K562 (cell line): ENCODE measurements at regions not wholly inside any gene's neighbourhood (a gene's known extent, or its start where the extent isn't known, plus 50 kb on each side); places are given as distances from the start of the nearest gene placed in this dataset.

ENCODE experiments used
- ATAC-seq: fragments of 200-7000 bp; cut with Tn5 transposase; 3 replicates; pipeline ENCODE4 v1.9.1; 2020; ENCODE audit warnings: moderate library complexity
- BruUV-seq: library from RNA; stranded (reverse); fragments of 400-500 nt; replicated peaks from 2 replicates; lab custom pipeline; 2021; lab: Mats Ljungman, UMichigan
- CTCF ChIA-PET: fragments of 300-600 bp; formaldehyde crosslinking; extraction: SDS; loops from one replicate; lab custom pipeline; 2021; ENCODE audit warnings: low intra/inter-chr PET ratio; lab: Yijun Ruan, JAX
- POLR2A ChIA-PET: fragments of 300-600, 350-650 bp; sonication (Branson Sonifier 250); formaldehyde crosslinking; extraction: SDS; loops from one replicate; lab custom pipeline; 2021; ENCODE audit warnings: antibody characterized with exemption, inconsistent platforms; lab: Yijun Ruan, JAX
- DNase-seq, 4 experiments: peaks; one replicate each; pipeline versions ENCODE4 v3.0.0 to v3.0.0-alpha.2; 2011 to 2018; ENCODE audit warnings: low spot score in 3 of 4, mixed read lengths in 3 of 4; ENCODE audit errors: extremely low read depth in 1 of 4
- FAIRE-seq: peaks from 2 replicates; lab custom pipeline; 2011; peaks lifted over from hg19 to GRCh38; lab: Jason Lieb, UNC
- H2AFZ ChIP-seq: 2 replicates; pipeline ENCODE4 v1.6.0; 2011; ENCODE audit warnings: low read depth, low read length, control low read depth, inconsistent platforms
- H3K27ac ChIP-seq: fragments of 200-600 bp; 3 replicates; pipeline ENCODE4 v1.8.0; 2011; ENCODE audit warnings: low read depth, mild to moderate bottlenecking, control low read depth, inconsistent platforms, low read length, moderate library complexity, mixed read lengths; ENCODE audit errors: extremely low read depth
- H3K27me3 ChIP-seq, 2 experiments: fragments of 300-600 bp in 1 of 2; 2 replicates in 1 of 2; 3 replicates in 1 of 2; pipeline versions ENCODE4 v1.6.0 to v1.8.0; 2011; ENCODE audit warnings: inconsistent platforms in 2 of 2, low read length in 2 of 2, mild to moderate bottlenecking in 1 of 2, mixed read lengths in 1 of 2, moderate library complexity in 1 of 2; ENCODE audit not compliant: control insufficient read depth in 2 of 2, insufficient read depth in 2 of 2
- H3K36me3 ChIP-seq: fragments of 300-600 bp; 3 replicates; pipeline ENCODE4 v1.8.0; 2011; ENCODE audit warnings: mild to moderate bottlenecking, low read length, inconsistent platforms; ENCODE audit not compliant: control insufficient read depth, insufficient read depth
- H3K4me1 ChIP-seq, 2 experiments: fragments of 200-600 bp in 1 of 2; replicated peaks in 1 of 2; 2 replicates in 1 of 2; 3 replicates in 1 of 2; pipeline versions ENCODE4 v1.5.1 to v1.8.0; 2011; ENCODE audit warnings: inconsistent platforms in 2 of 2, low read length in 2 of 2, mild to moderate bottlenecking in 1 of 2, mixed read lengths in 1 of 2, moderate library complexity in 1 of 2; ENCODE audit not compliant: control insufficient read depth in 2 of 2, insufficient read depth in 2 of 2
- H3K4me2 ChIP-seq: 2 replicates; pipeline ENCODE4 v1.6.1; 2011; ENCODE audit warnings: low read length, control low read depth, inconsistent platforms, mixed read lengths; ENCODE audit not compliant: insufficient read depth
- H3K4me3 ChIP-seq: fragments of 200-600 bp; sonication (generic), shearing (Covaris generic); 2 replicates; pipeline ENCODE4 v1.5.1; 2016; ENCODE audit warnings: control low read depth, inconsistent platforms
- H3K79me2 ChIP-seq: fragments of 200-600 bp; 3 replicates; pipeline ENCODE4 v1.8.0; 2011; ENCODE audit warnings: low read length, inconsistent platforms; ENCODE audit not compliant: control insufficient read depth, insufficient read depth
- H3K9ac ChIP-seq, 2 experiments: 2 replicates each; pipeline versions ENCODE4 v1.6.0 to v1.6.1; 2011; ENCODE audit warnings: low read depth in 2 of 2, low read length in 2 of 2, control low read depth in 1 of 2, inconsistent platforms in 1 of 2, mild to moderate bottlenecking in 1 of 2, mixed read lengths in 1 of 2; ENCODE audit not compliant: insufficient read depth in 1 of 2
- H3K9me1 ChIP-seq: one replicate; pipeline ENCODE4 v1.6.0; 2011; ENCODE audit warnings: inconsistent platforms, mild to moderate bottlenecking, low read length, moderate library complexity; ENCODE audit not compliant: control insufficient read depth, insufficient read depth
- H3K9me3 ChIP-seq: replicated peaks from 2 replicates; pipeline ENCODE4 v1.5.1; 2011; ENCODE audit warnings: low read depth, low read length, inconsistent platforms; ENCODE audit not compliant: control insufficient read depth, insufficient read depth
- H4K20me1 ChIP-seq: replicated peaks from 2 replicates; pipeline ENCODE4 v1.6.1; 2011; ENCODE audit warnings: low read length, inconsistent platforms, mixed read lengths; ENCODE audit not compliant: control insufficient read depth, insufficient read depth
- ASH1L ChIP-seq: fragments of 450-650 bp; IDR thresholded peaks from 2 replicates; pipeline ENCODE4 v1.6.1; 2018; ENCODE audit warnings: borderline replicate concordance, mild to moderate bottlenecking, low read depth; ENCODE audit not compliant: partially characterized antibody
- GATAD2B ChIP-seq: fragments of 450-650 bp; IDR thresholded peaks from 2 replicates; pipeline ENCODE4 v1.6.1; 2017; ENCODE audit warnings: mild to moderate bottlenecking, borderline replicate concordance
- HNRNPH1 ChIP-seq: fragments of 200-400 bp; formaldehyde crosslinking; optimal IDR thresholded peaks from 2 replicates; pipeline ENCODE3; 2017; ENCODE audit warnings: low read depth, mild to moderate bottlenecking, low read length, moderate library complexity
- NCOA6 ChIP-seq: fragments of 450-650 bp; IDR thresholded peaks from 2 replicates; pipeline ENCODE4 v1.6.1; 2017; ENCODE audit warnings: mild to moderate bottlenecking
- POLR2AphosphoS5 ChIP-seq: IDR thresholded peaks from 2 replicates; pipeline ENCODE4 v1.6.1; 2011; ENCODE audit warnings: mild to moderate bottlenecking, low read depth, low read length, moderate library complexity; ENCODE audit not compliant: control insufficient read depth, insufficient read depth
- SPI1 ChIP-seq: IDR thresholded peaks from 2 replicates; pipeline ENCODE4 v1.6.1; 2011; ENCODE audit warnings: low read depth, low read length, control low read depth, borderline replicate concordance
- ZBTB1 ChIP-seq: sonication (generic); formaldehyde crosslinking; IDR thresholded peaks from 2 replicates; pipeline ENCODE4 v1.8.1; 2023; ENCODE audit warnings: missing genetic modification reagents, low read depth, mild to moderate bottlenecking, borderline replicate concordance
- ZHX1 ChIP-seq: fragments of 150-350 bp; conservative IDR thresholded peaks from 2 replicates; pipeline ENCODE4 v1.6.1; 2014; ENCODE audit warnings: low read length
- ZNF121 ChIP-seq: sonication (generic); formaldehyde crosslinking; conservative IDR thresholded peaks from 2 replicates; pipeline ENCODE4 v1.8.0; 2022; ENCODE audit warnings: missing genetic modification reagents
- WGBS: fragments of 100-300 bp; shearing (Covaris generic); methylation state at CpG from one replicate; pipeline ENCODE4 v1.1.6; 2016; ENCODE audit warnings: low coverage, mixed read lengths; ENCODE audit not compliant: insufficient coverage; ENCODE audit errors: missing lambda C conversion rate; 5-methylcytosine and 5-hydroxymethylcytosine counted together
- in situ Hi-C: fragments of 300-500 bp; cut with MboI; formaldehyde crosslinking; loops from 4 replicates; pipeline ENCODE4 v1.15.0; 2018; ENCODE audit warnings: inconsistent platforms, mixed read lengths
- intact Hi-C: fragments of 100-400 bp; cut with micrococcal nuclease; formaldehyde crosslinking; loops from 2 replicates; pipeline ENCODE4 v1.14.2; 2022

- TF ChIP-seq SPI1 (no peak), ASH1L (no peak), ZNF121 (CRISPR knock-in tag) (no peak), ZHX1 (no peak), ZBTB1 (CRISPR knock-in tag) (no peak), NCOA6 (no peak)
These were observed 163.8 kb downstream of the INHBA start (continued) for GRCh38 chr7:41538810-41539724.

- 0% methylated on average over 9 of the region's 9 CpGs for WGBS
- Histone ChIP-seq H3K4me3 (no peak overlapping the region), H3K27ac (no peak overlapping the region), H4K20me1 (no peaks in the 10 kb centered on the region), H3K4me2 (no peak overlapping the region), H3K79me2 (no peaks in the 10 kb centered on the region), H3K27me3 (no peaks in the 10 kb centered on the region), H3K36me3 (no peaks in the 10 kb centered on the region), H3K9ac (no peak overlapping the region), H2AFZ (no peak overlapping the region), H3K9me3 (no peaks in the 10 kb centered on the region), H3K9me1 (no peaks in the 10 kb centered on the region), H3K4me1 (no peaks in the 10 kb centered on the region)
- FAIRE-seq = no peak
- no peak for ATAC-seq
- ChIA-PET CTCF (no interaction called here), POLR2A (interaction anchor here (0.7 kb wide), 1 partner anchor 10 kb away, joined by 3 read pairs; no protein-coding TSS in a partner anchor)
- in situ Hi-C loops (no loop called here), intact Hi-C loops (no loop called here)
- no peak for TF ChIP-seq GATAD2B
- no peak for TF ChIP-seq POLR2AphosphoS5
- TF ChIP-seq HNRNPH1 = no peak
- no TSS peak for BruUV-seq
- no peak for DNase-seq
These were observed 165.8 kb downstream of the INHBA start for GRCh38 chr7:41536873-41537665.
